Tibial nerve (tissue), 3 donors: ENCODE measurements at regions not wholly inside any gene's neighbourhood (a gene's known extent, or its start where the extent isn't known, plus 50 kb on each side); places are given as distances from the start of the nearest gene placed in this dataset.

Source experiments
- POLR2A ChIP-seq, 2 donors: fragments of 450-650 bp; IDR thresholded peaks; one replicate each; pipeline ENCODE4 v1.6.1; 2017; ENCODE audit warnings: antibody characterized with exemption in 2 of 2, mild to moderate bottlenecking in 2 of 2, moderate library complexity in 2 of 2
- TF ChIP-seq, protein P1 (sequence below), 5 experiments: fragments of 200-600 bp in 3 of 5; fragments of 450-650 bp in 2 of 5; sonication (generic) in 3 of 5; IDR thresholded peaks; one replicate each; pipeline ENCODE4 v1.5.1; 2016 to 2019; ENCODE audit warnings: antibody characterized with exemption in 5 of 5, mild to moderate bottlenecking in 3 of 5, moderate library complexity in 2 of 5

DNA sequence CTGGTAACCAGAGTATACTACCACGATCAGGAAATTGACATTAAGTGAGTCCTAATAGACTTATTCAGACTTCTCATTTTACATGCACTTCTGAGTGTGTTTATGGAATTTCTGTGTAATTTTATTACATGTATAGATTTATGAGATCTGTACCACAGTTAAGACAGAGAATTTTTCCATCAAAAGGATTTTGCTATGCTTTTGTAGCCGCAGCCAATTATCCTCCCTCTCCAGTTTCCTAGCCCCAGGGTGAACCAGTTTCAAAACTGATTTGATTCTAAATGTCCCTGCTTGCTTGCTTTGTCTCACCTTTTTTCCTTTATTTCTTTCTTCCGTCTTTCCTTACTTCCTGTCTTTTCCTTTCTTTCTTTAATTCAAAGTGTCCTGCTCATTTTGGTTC lies 661.2 kb upstream of the BCHE start:
- TF ChIP-seq, protein P1, sequence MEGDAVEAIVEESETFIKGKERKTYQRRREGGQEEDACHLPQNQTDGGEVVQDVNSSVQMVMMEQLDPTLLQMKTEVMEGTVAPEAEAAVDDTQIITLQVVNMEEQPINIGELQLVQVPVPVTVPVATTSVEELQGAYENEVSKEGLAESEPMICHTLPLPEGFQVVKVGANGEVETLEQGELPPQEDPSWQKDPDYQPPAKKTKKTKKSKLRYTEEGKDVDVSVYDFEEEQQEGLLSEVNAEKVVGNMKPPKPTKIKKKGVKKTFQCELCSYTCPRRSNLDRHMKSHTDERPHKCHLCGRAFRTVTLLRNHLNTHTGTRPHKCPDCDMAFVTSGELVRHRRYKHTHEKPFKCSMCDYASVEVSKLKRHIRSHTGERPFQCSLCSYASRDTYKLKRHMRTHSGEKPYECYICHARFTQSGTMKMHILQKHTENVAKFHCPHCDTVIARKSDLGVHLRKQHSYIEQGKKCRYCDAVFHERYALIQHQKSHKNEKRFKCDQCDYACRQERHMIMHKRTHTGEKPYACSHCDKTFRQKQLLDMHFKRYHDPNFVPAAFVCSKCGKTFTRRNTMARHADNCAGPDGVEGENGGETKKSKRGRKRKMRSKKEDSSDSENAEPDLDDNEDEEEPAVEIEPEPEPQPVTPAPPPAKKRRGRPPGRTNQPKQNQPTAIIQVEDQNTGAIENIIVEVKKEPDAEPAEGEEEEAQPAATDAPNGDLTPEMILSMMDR (IDR thresholded peaks at IDR 0.05): no peak
- TF ChIP-seq POLR2A (IDR thresholded peaks at IDR 0.05): no peak
